ENCODE measurements at regions not wholly inside any gene's neighbourhood (a gene's known extent, or its start where the extent isn't known, plus 50 kb on each side); places are given as distances from the start of the nearest gene placed in this dataset.

- Mint-ChIP-seq H3K4me1 (ENCODE audit: low read depth in 2 of 2) (no peaks in the 10 kb centered on the region), H3K4me3 (no peak overlapping the region), H3K27me3 (no peaks in the 10 kb centered on the region), H3K36me3 (no peaks in the 10 kb centered on the region), H3K27ac (no peak overlapping the region), H3K9me3 (peaks cover 21% of the 10 kb centered on the region)
- ATAC-seq (no peak), DNase-seq (ENCODE audit: low spot score) (no peak)
These were observed 854.6 kb upstream of the NEGR1 start for GRCh38 chr1:73136975-73137374.

GRCh38 chr1:73106931-73107330 is 824.6 kb upstream of the NEGR1 start:
- Mint-ChIP-seq H3K27ac (no peak overlapping the region), H3K4me1 (ENCODE audit: low read depth in 2 of 2) (no peaks in the 10 kb centered on the region), H3K9me3 (peaks cover 26% of the 10 kb centered on the region), H3K36me3 (peaks cover 6% of the 10 kb centered on the region), H3K4me3 (no peak overlapping the region), H3K27me3 (no peaks in the 10 kb centered on the region)
- DNase-seq (ENCODE audit: low spot score) (no peak), ATAC-seq (no peak)

GRCh38 chr1:73105755-73106154 is 823.4 kb upstream of the NEGR1 start:
- Mint-ChIP-seq H3K36me3 (peaks cover 6% of the 10 kb centered on the region), H3K27ac (no peak overlapping the region), H3K4me3 (no peak overlapping the region), H3K27me3 (no peaks in the 10 kb centered on the region), H3K4me1 (ENCODE audit: low read depth in 2 of 2) (no peaks in the 10 kb centered on the region), H3K9me3 (peaks cover 29% of the 10 kb centered on the region)
- no peak for ATAC-seq
- no peak for DNase-seq (ENCODE audit: low spot score)

DNA sequence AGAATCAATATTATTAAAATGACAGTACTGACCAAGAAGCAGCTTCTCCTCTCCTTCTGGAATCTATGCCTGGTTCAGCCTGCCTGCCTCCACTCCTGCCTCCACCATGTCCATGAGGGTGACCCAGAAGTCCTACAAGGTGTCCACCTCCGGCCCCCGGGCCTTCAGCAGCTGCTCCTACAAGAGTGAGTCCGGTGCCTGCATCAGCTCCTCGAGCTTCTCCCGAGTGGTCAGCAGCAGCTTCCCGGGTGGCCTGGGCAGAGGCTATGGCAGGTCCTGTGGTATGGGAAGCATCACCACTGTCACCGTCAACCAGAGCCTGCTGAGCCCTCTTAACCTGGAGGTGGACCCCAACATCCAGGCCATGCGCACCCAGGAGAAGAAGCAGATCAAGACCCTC is 822.4 kb upstream of the NEGR1 start:
- Mint-ChIP-seq H3K36me3 (peaks cover 6% of the 10 kb centered on the region), H3K4me3 (no peak overlapping the region), H3K9me3 (peaks cover 33% of the 10 kb centered on the region), H3K4me1 (ENCODE audit: low read depth in 2 of 2) (no peaks in the 10 kb centered on the region), H3K27ac (no peak overlapping the region), H3K27me3 (no peaks in the 10 kb centered on the region)
- no peak for DNase-seq (ENCODE audit: low spot score)
- ATAC-seq, result no peak

DNA sequence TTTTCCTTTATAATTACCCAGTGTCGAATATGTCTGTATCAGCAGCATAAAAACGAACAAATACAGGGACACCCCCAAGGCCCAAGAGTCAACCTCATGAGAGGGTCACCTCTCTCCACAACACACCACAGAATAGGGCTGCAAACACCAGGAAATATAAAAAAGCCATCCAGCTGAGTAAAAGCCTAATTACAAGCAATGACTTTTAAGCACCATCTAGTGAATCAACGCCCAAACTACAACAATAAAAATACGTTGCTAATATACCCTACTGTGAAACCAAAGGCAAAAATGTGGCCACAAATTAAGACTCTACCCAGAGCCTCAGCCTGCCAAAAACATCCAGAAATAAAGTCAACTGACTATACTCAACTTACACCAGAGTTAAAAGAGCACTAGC is 817.9 kb upstream of the NEGR1 start:
- Mint-ChIP-seq H3K4me1 (ENCODE audit: low read depth in 2 of 2) (no peaks in the 10 kb centered on the region), H3K9me3 (peaks cover 30% of the 10 kb centered on the region), H3K27me3 (no peaks in the 10 kb centered on the region), H3K4me3 (no peak overlapping the region), H3K36me3 (peaks cover 6% of the 10 kb centered on the region), H3K27ac (no peak overlapping the region)
- ATAC-seq (no peak), DNase-seq (ENCODE audit: low spot score) (no peak)

GRCh38 chr1:73097917-73098316 is 815.6 kb upstream of the NEGR1 start:
- ATAC-seq (no peak), DNase-seq (ENCODE audit: low spot score) (no peak)
- Mint-ChIP-seq H3K27me3 (no peaks in the 10 kb centered on the region), H3K36me3 (no peaks in the 10 kb centered on the region), H3K9me3 (peaks cover 22% of the 10 kb centered on the region), H3K4me1 (ENCODE audit: low read depth in 2 of 2) (no peaks in the 10 kb centered on the region), H3K4me3 (no peak overlapping the region), H3K27ac (no peak overlapping the region)

- no peak overlapping the region for H3K27ac Mint-ChIP-seq
- peaks cover 17% of the 10 kb centered on the region for H3K9me3 Mint-ChIP-seq
- DNase-seq (ENCODE audit: low spot score), result no peak
- peaks cover 5% of the 10 kb centered on the region for H3K36me3 Mint-ChIP-seq
- no peaks in the 10 kb centered on the region for H3K4me1 Mint-ChIP-seq (ENCODE audit: low read depth in 2 of 2)
- H3K27me3 Mint-ChIP-seq, result no peaks in the 10 kb centered on the region
- no peak overlapping the region for H3K4me3 Mint-ChIP-seq
- ATAC-seq, result no peak
These were observed 814.5 kb upstream of the NEGR1 start for GRCh38 chr1:73096841-73097240.

- Mint-ChIP-seq H3K4me3 (no peak overlapping the region), H3K9me3 (peaks cover 16% of the 10 kb centered on the region), H3K36me3 (peaks cover 5% of the 10 kb centered on the region), H3K27me3 (no peaks in the 10 kb centered on the region), H3K27ac (no peak overlapping the region), H3K4me1 (ENCODE audit: low read depth in 2 of 2) (no peaks in the 10 kb centered on the region)
- no peak for DNase-seq (ENCODE audit: low spot score)
- ATAC-seq, result no peak
These were observed 810.0 kb upstream of the NEGR1 start for GRCh38 chr1:73092383-73092782.

GRCh38 chr1:73066866-73067265 is 784.5 kb upstream of the NEGR1 start:
- no peaks in the 10 kb centered on the region for H3K27me3 Mint-ChIP-seq
- no peak overlapping the region for H3K4me3 Mint-ChIP-seq
- H3K27ac Mint-ChIP-seq, result no peak overlapping the region
- ATAC-seq (no peak), DNase-seq (ENCODE audit: low spot score) (no peak)
- H3K36me3 Mint-ChIP-seq, result no peaks in the 10 kb centered on the region
- H3K4me1 Mint-ChIP-seq (ENCODE audit: low read depth in 2 of 2), result no peaks in the 10 kb centered on the region
- H3K9me3 Mint-ChIP-seq, result peaks cover 9% of the 10 kb centered on the region

GRCh38 chr1:73065339-73066041 is 783.2 kb upstream of the NEGR1 start:
- Mint-ChIP-seq H3K4me1 (ENCODE audit: low read depth in 2 of 2) (no peaks in the 10 kb centered on the region), H3K27ac (no peak overlapping the region), H3K27me3 (no peaks in the 10 kb centered on the region), H3K36me3 (no peaks in the 10 kb centered on the region), H3K4me3 (no peak overlapping the region), H3K9me3 (peaks cover 10% of the 10 kb centered on the region)
- ATAC-seq (no peak), DNase-seq (ENCODE audit: low spot score) (no peak)

DNA sequence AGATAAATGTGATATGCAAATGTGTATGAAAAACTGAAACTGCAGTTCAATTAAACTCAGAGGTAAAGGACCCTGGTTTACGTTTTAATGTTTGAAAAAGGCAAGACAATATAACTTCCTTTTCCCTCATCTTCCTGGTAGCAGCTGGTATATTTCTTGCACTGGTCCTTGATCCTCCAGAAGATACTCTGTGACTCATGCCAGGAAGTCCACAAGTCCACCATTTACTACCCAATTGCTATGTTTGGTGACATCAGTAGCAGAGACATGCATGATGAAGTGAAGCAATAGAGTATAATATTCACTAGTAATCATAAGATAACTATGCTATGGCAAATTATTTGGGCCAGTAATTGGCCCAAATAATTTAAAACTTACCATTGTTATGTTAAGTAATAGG is 774.5 kb upstream of the NEGR1 start:
- H3K36me3 Mint-ChIP-seq, result no peaks in the 10 kb centered on the region
- ATAC-seq (no peak), DNase-seq (ENCODE audit: low spot score) (no peak)
- no peak overlapping the region for H3K27ac Mint-ChIP-seq
- no peaks in the 10 kb centered on the region for H3K27me3 Mint-ChIP-seq
- H3K4me3 Mint-ChIP-seq, result no peak overlapping the region
- H3K4me1 Mint-ChIP-seq (ENCODE audit: low read depth in 2 of 2), result no peaks in the 10 kb centered on the region
- peaks cover 14% of the 10 kb centered on the region for H3K9me3 Mint-ChIP-seq

GRCh38 chr1:73044241-73045036 is 762.1 kb upstream of the NEGR1 start:
- H3K36me3 Mint-ChIP-seq, result no peaks in the 10 kb centered on the region
- DNase-seq (ENCODE audit: low spot score), result no peak
- H3K4me1 Mint-ChIP-seq (ENCODE audit: low read depth in 2 of 2), result no peaks in the 10 kb centered on the region
- H3K4me3 Mint-ChIP-seq, result no peak overlapping the region
- no peaks in the 10 kb centered on the region for H3K27me3 Mint-ChIP-seq
- H3K9me3 Mint-ChIP-seq, result peaks cover 7% of the 10 kb centered on the region
- no peak overlapping the region for H3K27ac Mint-ChIP-seq
- no peak for ATAC-seq

GRCh38 chr1:73042403-73042802 is 760.1 kb upstream of the NEGR1 start:
- ATAC-seq (no peak), DNase-seq (ENCODE audit: low spot score) (no peak)
- no peak overlapping the region for H3K27ac Mint-ChIP-seq
- H3K36me3 Mint-ChIP-seq, result peaks cover 4% of the 10 kb centered on the region
- H3K4me3 Mint-ChIP-seq, result no peak overlapping the region
- peaks cover 6% of the 10 kb centered on the region for H3K9me3 Mint-ChIP-seq
- H3K4me1 Mint-ChIP-seq (ENCODE audit: low read depth in 2 of 2), result no peaks in the 10 kb centered on the region
- H3K27me3 Mint-ChIP-seq, result no peaks in the 10 kb centered on the region

GRCh38 chr1:73040811-73041210 is 758.5 kb upstream of the NEGR1 start:
- no peak overlapping the region for H3K27ac Mint-ChIP-seq
- no peak overlapping the region for H3K4me3 Mint-ChIP-seq
- H3K4me1 Mint-ChIP-seq (ENCODE audit: low read depth in 2 of 2), result no peaks in the 10 kb centered on the region
- H3K36me3 Mint-ChIP-seq, result peaks cover 4% of the 10 kb centered on the region
- H3K9me3 Mint-ChIP-seq, result peaks cover 9% of the 10 kb centered on the region
- no peaks in the 10 kb centered on the region for H3K27me3 Mint-ChIP-seq
- ATAC-seq (no peak), DNase-seq (ENCODE audit: low spot score) (no peak)

All from natural killer cell treated with Interleukin-12 subunit alpha and Interleukin-12 subunit beta and Interleukin-15 and Interleukin-18, amount 100 ng/mL, for 72 hours (primary cell).